ENCODE measurements at regions not wholly inside any gene's neighbourhood (a gene's known extent, or its start where the extent isn't known, plus 50 kb on each side); places are given as distances from the start of the nearest gene placed in this dataset.

GRCh38 chr14:37721976-37722659, 126.7 kb downstream of the TTC6 start (continued):
- TF ChIP-seq PHF8 (CRISPR knock-in tag; IDR thresholded peaks at IDR 0.05) (no peak), EP300 (IDR thresholded peaks at IDR 0.05; ENCODE audit: low read depth in 2 of 2, low read length in 2 of 2) (peak in 1 of 2 experiments; percentile 49; a peak in 1 of 4 replicates), EP300 (CRISPR knock-in tag; IDR thresholded peaks at IDR 0.05; ENCODE audit: borderline replicate concordance) (no peak), ZBTB38 (CRISPR knock-in tag; IDR thresholded peaks at IDR 0.05) (no peak), EHMT2 (IDR thresholded peaks at IDR 0.05; ENCODE audit: borderline replicate concordance, low read depth, low read length) (peak; percentile 48; the same call in 1 of the 2 replicates), HDAC2 (CRISPR knock-in tag; IDR thresholded peaks at IDR 0.05) (no peak), NFYB (CRISPR knock-in tag; IDR thresholded peaks at IDR 0.05) (no peak), POLR2AphosphoS2 (IDR thresholded peaks at IDR 0.05; ENCODE audit: low read depth, low read length) (no peak), YEATS4 (CRISPR knock-in tag; IDR thresholded peaks at IDR 0.05; ENCODE audit: borderline replicate concordance) (no peak), TBX2 (CRISPR knock-in tag; IDR thresholded peaks at IDR 0.05; ENCODE audit: borderline replicate concordance) (no peak), ZNF10 (CRISPR knock-in tag; IDR thresholded peaks at IDR 0.05; ENCODE audit: borderline replicate concordance, low read depth) (no peak), ZNF577 (CRISPR knock-in tag; IDR thresholded peaks at IDR 0.05; ENCODE audit: borderline replicate concordance, low read depth) (no peak), CCAR2 (optimal IDR thresholded peaks at IDR 0.05; ENCODE audit: low read depth, low read length) (no peak), IRF2 (CRISPR knock-in tag; IDR thresholded peaks at IDR 0.05) (peak; percentile 26; the same call in 1 of the 2 replicates), ZNF121 (CRISPR knock-in tag; IDR thresholded peaks at IDR 0.05) (no peak), ZNF777 (CRISPR knock-in tag; IDR thresholded peaks at IDR 0.05) (no peak), PATZ1 (CRISPR knock-in tag; IDR thresholded peaks at IDR 0.05) (no peak), RBM22 (optimal IDR thresholded peaks at IDR 0.05; ENCODE audit: low read length) (no peak), ZNF350 (CRISPR knock-in tag; IDR thresholded peaks at IDR 0.05; ENCODE audit: borderline replicate concordance, low read depth) (no peak), ZNF263 (CRISPR knock-in tag; IDR thresholded peaks at IDR 0.05) (no peak), SPEN (CRISPR knock-in tag; IDR thresholded peaks at IDR 0.05; ENCODE audit: low read depth) (no peak), GATAD2A (CRISPR knock-in tag; IDR thresholded peaks at IDR 0.05) (peak; percentile 28; the same call in 1 of the 2 replicates), ZNF33B (CRISPR knock-in tag; IDR thresholded peaks at IDR 0.05) (0 out of 2 replicates have a peak, but pooled peaks have one; percentile 52)
- TF ChIP-seq, protein P1, sequence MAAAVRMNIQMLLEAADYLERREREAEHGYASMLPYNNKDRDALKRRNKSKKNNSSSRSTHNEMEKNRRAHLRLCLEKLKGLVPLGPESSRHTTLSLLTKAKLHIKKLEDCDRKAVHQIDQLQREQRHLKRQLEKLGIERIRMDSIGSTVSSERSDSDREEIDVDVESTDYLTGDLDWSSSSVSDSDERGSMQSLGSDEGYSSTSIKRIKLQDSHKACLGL (CRISPR knock-in tag; IDR thresholded peaks at IDR 0.05): no peak
- TF ChIP-seq, protein P2, sequence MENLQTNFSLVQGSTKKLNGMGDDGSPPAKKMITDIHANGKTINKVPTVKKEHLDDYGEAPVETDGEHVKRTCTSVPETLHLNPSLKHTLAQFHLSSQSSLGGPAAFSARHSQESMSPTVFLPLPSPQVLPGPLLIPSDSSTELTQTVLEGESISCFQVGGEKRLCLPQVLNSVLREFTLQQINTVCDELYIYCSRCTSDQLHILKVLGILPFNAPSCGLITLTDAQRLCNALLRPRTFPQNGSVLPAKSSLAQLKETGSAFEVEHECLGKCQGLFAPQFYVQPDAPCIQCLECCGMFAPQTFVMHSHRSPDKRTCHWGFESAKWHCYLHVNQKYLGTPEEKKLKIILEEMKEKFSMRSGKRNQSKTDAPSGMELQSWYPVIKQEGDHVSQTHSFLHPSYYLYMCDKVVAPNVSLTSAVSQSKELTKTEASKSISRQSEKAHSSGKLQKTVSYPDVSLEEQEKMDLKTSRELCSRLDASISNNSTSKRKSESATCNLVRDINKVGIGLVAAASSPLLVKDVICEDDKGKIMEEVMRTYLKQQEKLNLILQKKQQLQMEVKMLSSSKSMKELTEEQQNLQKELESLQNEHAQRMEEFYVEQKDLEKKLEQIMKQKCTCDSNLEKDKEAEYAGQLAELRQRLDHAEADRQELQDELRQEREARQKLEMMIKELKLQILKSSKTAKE (CRISPR knock-in tag; IDR thresholded peaks at IDR 0.05; ENCODE audit: borderline replicate concordance): no peak
